K562 (cell line): ENCODE measurements at regions not wholly inside any gene's neighbourhood (a gene's known extent, or its start where the extent isn't known, plus 50 kb on each side); places are given as distances from the start of the nearest gene placed in this dataset.

Source experiments
- ATAC-seq: fragments of 200-7000 bp; cut with Tn5 transposase; 3 replicates; pipeline ENCODE4 v1.9.1; 2020; ENCODE audit warnings: moderate library complexity
- BruUV-seq: library from RNA; stranded (reverse); fragments of 400-500 nt; replicated peaks from 2 replicates; lab custom pipeline; 2021; lab: Mats Ljungman, UMichigan
- CTCF ChIA-PET: fragments of 300-600 bp; formaldehyde crosslinking; extraction: SDS; loops from one replicate; lab custom pipeline; 2021; ENCODE audit warnings: low intra/inter-chr PET ratio; lab: Yijun Ruan, JAX
- POLR2A ChIA-PET: fragments of 300-600, 350-650 bp; sonication (Branson Sonifier 250); formaldehyde crosslinking; extraction: SDS; loops from one replicate; lab custom pipeline; 2021; ENCODE audit warnings: antibody characterized with exemption, inconsistent platforms; lab: Yijun Ruan, JAX
- DNase-seq, 4 experiments: peaks; one replicate each; pipeline versions ENCODE4 v3.0.0 to v3.0.0-alpha.2; 2011 to 2018; ENCODE audit warnings: low spot score in 3 of 4, mixed read lengths in 3 of 4; ENCODE audit errors: extremely low read depth in 1 of 4
- FAIRE-seq: peaks from 2 replicates; lab custom pipeline; 2011; peaks lifted over from hg19 to GRCh38; lab: Jason Lieb, UNC
- H2AFZ ChIP-seq: 2 replicates; pipeline ENCODE4 v1.6.0; 2011; ENCODE audit warnings: low read depth, low read length, control low read depth, inconsistent platforms
- H3K27ac ChIP-seq: fragments of 200-600 bp; 3 replicates; pipeline ENCODE4 v1.8.0; 2011; ENCODE audit warnings: low read depth, mild to moderate bottlenecking, control low read depth, inconsistent platforms, low read length, moderate library complexity, mixed read lengths; ENCODE audit errors: extremely low read depth
- H3K27me3 ChIP-seq, 2 experiments: fragments of 300-600 bp in 1 of 2; 2 replicates in 1 of 2; 3 replicates in 1 of 2; pipeline versions ENCODE4 v1.6.0 to v1.8.0; 2011; ENCODE audit warnings: inconsistent platforms in 2 of 2, low read length in 2 of 2, mild to moderate bottlenecking in 1 of 2, mixed read lengths in 1 of 2, moderate library complexity in 1 of 2; ENCODE audit not compliant: control insufficient read depth in 2 of 2, insufficient read depth in 2 of 2
- H3K36me3 ChIP-seq: fragments of 300-600 bp; 3 replicates; pipeline ENCODE4 v1.8.0; 2011; ENCODE audit warnings: mild to moderate bottlenecking, low read length, inconsistent platforms; ENCODE audit not compliant: control insufficient read depth, insufficient read depth
- H3K4me1 ChIP-seq, 2 experiments: fragments of 200-600 bp in 1 of 2; replicated peaks in 1 of 2; 2 replicates in 1 of 2; 3 replicates in 1 of 2; pipeline versions ENCODE4 v1.5.1 to v1.8.0; 2011; ENCODE audit warnings: inconsistent platforms in 2 of 2, low read length in 2 of 2, mild to moderate bottlenecking in 1 of 2, mixed read lengths in 1 of 2, moderate library complexity in 1 of 2; ENCODE audit not compliant: control insufficient read depth in 2 of 2, insufficient read depth in 2 of 2
- H3K4me2 ChIP-seq: 2 replicates; pipeline ENCODE4 v1.6.1; 2011; ENCODE audit warnings: low read length, control low read depth, inconsistent platforms, mixed read lengths; ENCODE audit not compliant: insufficient read depth
- H3K4me3 ChIP-seq: fragments of 200-600 bp; sonication (generic), shearing (Covaris generic); 2 replicates; pipeline ENCODE4 v1.5.1; 2016; ENCODE audit warnings: control low read depth, inconsistent platforms
- H3K79me2 ChIP-seq: fragments of 200-600 bp; 3 replicates; pipeline ENCODE4 v1.8.0; 2011; ENCODE audit warnings: low read length, inconsistent platforms; ENCODE audit not compliant: control insufficient read depth, insufficient read depth
- H3K9ac ChIP-seq, 2 experiments: 2 replicates each; pipeline versions ENCODE4 v1.6.0 to v1.6.1; 2011; ENCODE audit warnings: low read depth in 2 of 2, low read length in 2 of 2, control low read depth in 1 of 2, inconsistent platforms in 1 of 2, mild to moderate bottlenecking in 1 of 2, mixed read lengths in 1 of 2; ENCODE audit not compliant: insufficient read depth in 1 of 2
- H3K9me1 ChIP-seq: one replicate; pipeline ENCODE4 v1.6.0; 2011; ENCODE audit warnings: inconsistent platforms, mild to moderate bottlenecking, low read length, moderate library complexity; ENCODE audit not compliant: control insufficient read depth, insufficient read depth
- H3K9me3 ChIP-seq: replicated peaks from 2 replicates; pipeline ENCODE4 v1.5.1; 2011; ENCODE audit warnings: low read depth, low read length, inconsistent platforms; ENCODE audit not compliant: control insufficient read depth, insufficient read depth
- H4K20me1 ChIP-seq: replicated peaks from 2 replicates; pipeline ENCODE4 v1.6.1; 2011; ENCODE audit warnings: low read length, inconsistent platforms, mixed read lengths; ENCODE audit not compliant: control insufficient read depth, insufficient read depth
- FUS ChIP-seq: fragments of 200-400 bp; formaldehyde crosslinking; optimal IDR thresholded peaks from 2 replicates; pipeline ENCODE3; 2017; ENCODE audit warnings: low read depth, low read length
- MLLT1 ChIP-seq, 2 experiments: fragments of 450-650 bp; IDR thresholded peaks; 2 replicates each; pipeline ENCODE4 v1.6.1; 2016
- MTA1 ChIP-seq: fragments of 450-650 bp; IDR thresholded peaks from 2 replicates; pipeline ENCODE4 v1.6.1; 2017; ENCODE audit warnings: borderline replicate concordance
- NBN ChIP-seq: fragments of 450-650 bp; IDR thresholded peaks from 2 replicates; pipeline ENCODE4 v1.6.1; 2016; ENCODE audit warnings: low read depth, mild to moderate bottlenecking
- NCOA1 ChIP-seq: fragments of 450-650 bp; IDR thresholded peaks from 2 replicates; pipeline ENCODE4 v1.6.1; 2016; ENCODE audit warnings: low read depth
- NFIC ChIP-seq: fragments of 450-650 bp; IDR thresholded peaks from 2 replicates; pipeline ENCODE4 v1.6.1; 2017; ENCODE audit warnings: mild to moderate bottlenecking, inconsistent platforms
- SIRT6 ChIP-seq: IDR thresholded peaks from one replicate; pipeline ENCODE4 v1.6.1; 2012; ENCODE audit warnings: low read depth, mild to moderate bottlenecking, control low read depth, inconsistent platforms, low read length, moderate library complexity
- TEAD4 ChIP-seq, 2 experiments: sonication (generic) in 1 of 2; formaldehyde crosslinking in 1 of 2; IDR thresholded peaks; 2 replicates each; pipeline versions ENCODE4 v1.6.1 to v1.8.0; 2012 to 2022; ENCODE audit warnings: borderline replicate concordance in 1 of 2, inconsistent platforms in 1 of 2, low read length in 1 of 2, mild to moderate bottlenecking in 1 of 2, missing genetic modification reagents in 1 of 2
- U2AF1 ChIP-seq: fragments of 200-400 bp; formaldehyde crosslinking; optimal IDR thresholded peaks from 2 replicates; pipeline ENCODE3; 2017; ENCODE audit warnings: mild to moderate bottlenecking, low read depth, low read length, moderate library complexity
- ZNF175 ChIP-seq: fragments of 200-800 bp; sonication (Bioruptor generic); IDR thresholded peaks from 2 replicates; pipeline ENCODE4 v1.6.1; 2016; ENCODE audit warnings: low read depth, mild to moderate bottlenecking, missing genetic modification characterization, missing compliant biosample characterization
- ZNF408 ChIP-seq: fragments of 250-450 bp; sonication (Bioruptor Pico); IDR thresholded peaks from 2 replicates; pipeline ENCODE4 v1.4.0; 2020; ENCODE audit warnings: low read depth, mild to moderate bottlenecking, moderate library complexity
- WGBS: fragments of 100-300 bp; shearing (Covaris generic); methylation state at CpG from one replicate; pipeline ENCODE4 v1.1.6; 2016; ENCODE audit warnings: low coverage, mixed read lengths; ENCODE audit not compliant: insufficient coverage; ENCODE audit errors: missing lambda C conversion rate; 5-methylcytosine and 5-hydroxymethylcytosine counted together
- in situ Hi-C: fragments of 300-500 bp; cut with MboI; formaldehyde crosslinking; loops from 4 replicates; pipeline ENCODE4 v1.15.0; 2018; ENCODE audit warnings: inconsistent platforms, mixed read lengths
- intact Hi-C: fragments of 100-400 bp; cut with micrococcal nuclease; formaldehyde crosslinking; loops from 2 replicates; pipeline ENCODE4 v1.14.2; 2022
- TF ChIP-seq, protein P1 (sequence below): fragments of 450-650 bp; IDR thresholded peaks from 2 replicates; pipeline ENCODE4 v1.7.0; 2016; ENCODE audit warnings: borderline replicate concordance
- TF ChIP-seq, protein P2 (sequence below), 2 experiments: fragments of 450-650 bp; IDR thresholded peaks; 2 replicates each; pipeline ENCODE4 v1.6.1; 2018; ENCODE audit warnings: mild to moderate bottlenecking in 2 of 2, low read depth in 1 of 2; ENCODE audit not compliant: partially characterized antibody in 2 of 2

DNA sequence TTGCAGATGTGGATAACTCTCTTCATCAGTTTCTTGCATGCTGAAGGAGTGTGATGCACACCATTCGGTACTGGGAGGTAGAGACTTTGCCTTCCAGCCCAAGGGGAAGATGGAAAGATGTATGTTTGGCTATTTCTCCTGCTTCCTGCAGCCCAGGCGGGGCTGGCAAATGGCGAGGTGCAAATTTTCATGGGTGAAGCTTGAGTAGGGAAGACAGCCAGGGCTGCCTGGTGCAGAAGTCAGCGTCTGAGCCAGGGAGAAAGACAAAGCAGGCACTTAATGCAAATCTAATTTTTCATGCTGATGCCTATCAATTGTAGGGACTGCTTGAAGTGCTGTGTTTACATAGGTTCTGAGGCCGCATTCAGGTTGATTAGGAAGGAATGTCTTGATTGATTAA lies 384.7 kb upstream of the EEF2KMT start:
- no peak overlapping the region for H3K27ac ChIP-seq
- no peaks in the 10 kb centered on the region for H3K79me2 ChIP-seq
- TF ChIP-seq FUS (no peak), U2AF1 (no peak), SIRT6 (no peak), NCOA1 (no peak), NBN (no peak), MLLT1 (IDR thresholded peaks at IDR 0.05) (no peak), ZNF175 (CRISPR knock-in tag) (no peak), NFIC (no peak), TEAD4 (IDR thresholded peaks at IDR 0.05; ENCODE audit: low read length) (no peak), TEAD4 (CRISPR knock-in tag; IDR thresholded peaks at IDR 0.05; ENCODE audit: borderline replicate concordance) (no peak), MTA1 (no peak), ZNF408 (CRISPR knock-in tag) (no peak)
- TF ChIP-seq, protein P1, sequence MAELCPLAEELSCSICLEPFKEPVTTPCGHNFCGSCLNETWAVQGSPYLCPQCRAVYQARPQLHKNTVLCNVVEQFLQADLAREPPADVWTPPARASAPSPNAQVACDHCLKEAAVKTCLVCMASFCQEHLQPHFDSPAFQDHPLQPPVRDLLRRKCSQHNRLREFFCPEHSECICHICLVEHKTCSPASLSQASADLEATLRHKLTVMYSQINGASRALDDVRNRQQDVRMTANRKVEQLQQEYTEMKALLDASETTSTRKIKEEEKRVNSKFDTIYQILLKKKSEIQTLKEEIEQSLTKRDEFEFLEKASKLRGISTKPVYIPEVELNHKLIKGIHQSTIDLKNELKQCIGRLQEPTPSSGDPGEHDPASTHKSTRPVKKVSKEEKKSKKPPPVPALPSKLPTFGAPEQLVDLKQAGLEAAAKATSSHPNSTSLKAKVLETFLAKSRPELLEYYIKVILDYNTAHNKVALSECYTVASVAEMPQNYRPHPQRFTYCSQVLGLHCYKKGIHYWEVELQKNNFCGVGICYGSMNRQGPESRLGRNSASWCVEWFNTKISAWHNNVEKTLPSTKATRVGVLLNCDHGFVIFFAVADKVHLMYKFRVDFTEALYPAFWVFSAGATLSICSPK = no peak
- TF ChIP-seq, protein P2, sequence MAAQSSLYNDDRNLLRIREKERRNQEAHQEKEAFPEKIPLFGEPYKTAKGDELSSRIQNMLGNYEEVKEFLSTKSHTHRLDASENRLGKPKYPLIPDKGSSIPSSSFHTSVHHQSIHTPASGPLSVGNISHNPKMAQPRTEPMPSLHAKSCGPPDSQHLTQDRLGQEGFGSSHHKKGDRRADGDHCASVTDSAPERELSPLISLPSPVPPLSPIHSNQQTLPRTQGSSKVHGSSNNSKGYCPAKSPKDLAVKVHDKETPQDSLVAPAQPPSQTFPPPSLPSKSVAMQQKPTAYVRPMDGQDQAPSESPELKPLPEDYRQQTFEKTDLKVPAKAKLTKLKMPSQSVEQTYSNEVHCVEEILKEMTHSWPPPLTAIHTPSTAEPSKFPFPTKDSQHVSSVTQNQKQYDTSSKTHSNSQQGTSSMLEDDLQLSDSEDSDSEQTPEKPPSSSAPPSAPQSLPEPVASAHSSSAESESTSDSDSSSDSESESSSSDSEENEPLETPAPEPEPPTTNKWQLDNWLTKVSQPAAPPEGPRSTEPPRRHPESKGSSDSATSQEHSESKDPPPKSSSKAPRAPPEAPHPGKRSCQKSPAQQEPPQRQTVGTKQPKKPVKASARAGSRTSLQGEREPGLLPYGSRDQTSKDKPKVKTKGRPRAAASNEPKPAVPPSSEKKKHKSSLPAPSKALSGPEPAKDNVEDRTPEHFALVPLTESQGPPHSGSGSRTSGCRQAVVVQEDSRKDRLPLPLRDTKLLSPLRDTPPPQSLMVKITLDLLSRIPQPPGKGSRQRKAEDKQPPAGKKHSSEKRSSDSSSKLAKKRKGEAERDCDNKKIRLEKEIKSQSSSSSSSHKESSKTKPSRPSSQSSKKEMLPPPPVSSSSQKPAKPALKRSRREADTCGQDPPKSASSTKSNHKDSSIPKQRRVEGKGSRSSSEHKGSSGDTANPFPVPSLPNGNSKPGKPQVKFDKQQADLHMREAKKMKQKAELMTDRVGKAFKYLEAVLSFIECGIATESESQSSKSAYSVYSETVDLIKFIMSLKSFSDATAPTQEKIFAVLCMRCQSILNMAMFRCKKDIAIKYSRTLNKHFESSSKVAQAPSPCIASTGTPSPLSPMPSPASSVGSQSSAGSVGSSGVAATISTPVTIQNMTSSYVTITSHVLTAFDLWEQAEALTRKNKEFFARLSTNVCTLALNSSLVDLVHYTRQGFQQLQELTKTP (IDR thresholded peaks at IDR 0.05; ENCODE audit: low read depth in 1 of 2, partially characterized antibody in 2 of 2) = no peak
- no TSS peak for BruUV-seq
- H3K9me1 ChIP-seq = no peaks in the 10 kb centered on the region
- H3K4me1 ChIP-seq = no peaks in the 10 kb centered on the region
- ChIA-PET POLR2A (no interaction called here), CTCF (no interaction called here)
- H2AFZ ChIP-seq = no peak overlapping the region
- intact Hi-C loops = no loop called here
- DNase-seq = no peak
- no peaks in the 10 kb centered on the region; a peak in 1 of 5 replicates for H3K27me3 ChIP-seq
- in situ Hi-C loops = loop anchor here (25.0 kb wide), 1 partner anchor 245 kb away; no protein-coding TSS in a partner anchor
- 1% methylated on average over 5 of the region's 5 CpGs for WGBS
- no peaks in the 10 kb centered on the region for H3K36me3 ChIP-seq
- H3K4me2 ChIP-seq = no peak overlapping the region
- H3K9ac ChIP-seq = no peak overlapping the region
- H3K9me3 ChIP-seq = no peaks in the 10 kb centered on the region
- H3K4me3 ChIP-seq = no peak overlapping the region
- no peak for FAIRE-seq
- H4K20me1 ChIP-seq = no peaks in the 10 kb centered on the region
- ATAC-seq = no peak
